ENCODE measurements at regions not wholly inside any gene's neighbourhood (a gene's known extent, or its start where the extent isn't known, plus 50 kb on each side); places are given as distances from the start of the nearest gene placed in this dataset.

- TF ChIP-seq, protein P1, sequence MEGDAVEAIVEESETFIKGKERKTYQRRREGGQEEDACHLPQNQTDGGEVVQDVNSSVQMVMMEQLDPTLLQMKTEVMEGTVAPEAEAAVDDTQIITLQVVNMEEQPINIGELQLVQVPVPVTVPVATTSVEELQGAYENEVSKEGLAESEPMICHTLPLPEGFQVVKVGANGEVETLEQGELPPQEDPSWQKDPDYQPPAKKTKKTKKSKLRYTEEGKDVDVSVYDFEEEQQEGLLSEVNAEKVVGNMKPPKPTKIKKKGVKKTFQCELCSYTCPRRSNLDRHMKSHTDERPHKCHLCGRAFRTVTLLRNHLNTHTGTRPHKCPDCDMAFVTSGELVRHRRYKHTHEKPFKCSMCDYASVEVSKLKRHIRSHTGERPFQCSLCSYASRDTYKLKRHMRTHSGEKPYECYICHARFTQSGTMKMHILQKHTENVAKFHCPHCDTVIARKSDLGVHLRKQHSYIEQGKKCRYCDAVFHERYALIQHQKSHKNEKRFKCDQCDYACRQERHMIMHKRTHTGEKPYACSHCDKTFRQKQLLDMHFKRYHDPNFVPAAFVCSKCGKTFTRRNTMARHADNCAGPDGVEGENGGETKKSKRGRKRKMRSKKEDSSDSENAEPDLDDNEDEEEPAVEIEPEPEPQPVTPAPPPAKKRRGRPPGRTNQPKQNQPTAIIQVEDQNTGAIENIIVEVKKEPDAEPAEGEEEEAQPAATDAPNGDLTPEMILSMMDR (IDR thresholded peaks at IDR 0.05): no peak
- no peak for TF ChIP-seq POLR2AphosphoS5 (IDR thresholded peaks at IDR 0.05)
Measured at GRCh38 chr5:38739011-38739704, 106.7 kb upstream of the OSMR start.
